ENCODE measurements at regions not wholly inside any gene's neighbourhood (a gene's known extent, or its start where the extent isn't known, plus 50 kb on each side); places are given as distances from the start of the nearest gene placed in this dataset.
"Not testable (repeated sequence)": the region's sequence is repeated elsewhere in the genome, so short reads cannot be mapped to it uniquely, and the experiment has no call there.

GRCh38 chr7:97234494-97234893, 117.0 kb downstream of the SDHAF3 start:
- DNase-seq (ENCODE audit: low spot score) = not testable (repeated sequence)

DNA sequence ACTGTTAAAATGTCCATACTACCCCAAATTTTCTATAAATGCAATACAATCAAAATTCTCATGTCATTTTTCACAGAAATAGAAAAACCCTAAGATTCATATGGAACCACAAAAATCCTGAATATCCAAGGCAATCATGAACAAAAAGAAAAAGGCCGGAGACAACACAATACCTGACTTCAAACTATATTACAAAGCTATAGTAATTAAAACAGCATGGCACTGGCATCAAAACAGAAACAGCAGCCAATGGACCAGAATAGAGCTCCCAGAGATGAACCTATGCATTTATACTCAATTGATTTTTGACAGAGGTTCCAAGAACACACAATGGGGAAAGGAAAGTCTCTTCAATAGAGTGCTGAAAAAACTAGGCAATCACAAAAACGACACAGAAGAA, 128.8 kb downstream of the SDHAF3 start:
- no peak for DNase-seq (ENCODE audit: low spot score)

DNA sequence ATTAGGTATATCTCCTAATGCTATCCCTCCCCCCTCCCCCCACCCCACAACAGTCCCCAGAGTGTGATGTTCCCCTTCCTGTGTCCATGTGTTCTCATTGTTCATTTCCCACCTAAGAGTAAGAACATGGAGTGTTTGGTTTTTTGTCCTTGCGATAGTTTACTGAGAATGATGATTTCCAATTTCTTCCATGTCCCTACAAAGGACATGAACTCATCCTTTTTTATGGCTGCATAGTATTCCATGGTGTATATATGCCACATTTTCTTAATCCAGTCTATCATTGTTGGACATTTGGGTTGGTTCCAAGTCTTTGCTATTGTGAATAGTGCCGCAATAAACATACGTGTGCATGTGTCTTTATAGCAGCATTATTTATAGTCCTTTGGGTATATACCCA, 140.7 kb downstream of the SDHAF3 start:
- not testable (repeated sequence) for DNase-seq (ENCODE audit: low spot score)

- no peak for DNase-seq (ENCODE audit: low spot score)
These were observed 152.2 kb downstream of the SDHAF3 start for GRCh38 chr7:97269741-97270140.

GRCh38 chr7:97270280-97270679, 152.8 kb downstream of the SDHAF3 start:
- DNase-seq (ENCODE audit: low spot score) = no peak

DNA sequence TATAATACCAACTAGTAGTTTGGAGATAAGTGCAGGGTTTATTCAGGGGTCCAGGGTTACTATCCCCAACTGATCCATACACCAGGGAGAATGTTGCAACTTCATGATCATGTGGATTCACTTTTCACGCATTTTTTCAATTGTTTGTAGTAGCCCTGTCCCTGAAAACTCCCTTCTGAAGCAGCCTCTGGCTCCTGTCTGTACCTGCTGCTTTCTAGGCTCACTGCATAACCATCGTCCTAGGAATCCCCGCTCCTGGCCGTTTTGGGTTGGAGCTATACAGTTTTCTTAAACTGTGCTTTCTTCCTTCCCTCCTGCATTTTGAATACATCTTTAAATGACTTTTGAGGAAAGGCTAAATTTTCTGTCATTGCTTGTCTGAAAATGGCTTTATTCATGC, 154.1 kb downstream of the SDHAF3 start:
- DNase-seq (ENCODE audit: low spot score) = no peak

GRCh38 chr7:97272237-97272975, 154.9 kb downstream of the SDHAF3 start:
- DNase-seq (ENCODE audit: low spot score) = peak; percentile 17

DNA sequence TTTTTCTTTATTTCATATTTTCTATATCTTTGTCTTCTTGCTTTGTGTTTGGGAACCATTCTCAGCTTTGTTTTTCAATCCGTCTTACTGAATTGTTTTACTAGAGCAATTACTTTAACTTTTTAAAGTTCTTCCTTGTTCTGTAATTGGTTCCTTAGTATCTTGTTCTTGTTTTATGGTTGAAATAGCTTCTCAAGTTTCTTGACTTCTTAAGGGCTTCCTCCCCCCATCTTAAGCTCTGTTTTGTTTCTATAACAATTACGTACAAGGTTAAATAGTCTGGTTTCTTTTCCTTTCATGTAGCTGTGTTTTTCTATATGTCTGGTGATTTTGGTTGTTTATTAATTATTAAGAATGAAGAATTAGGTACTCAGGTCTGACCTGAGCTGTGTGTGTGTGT, 158.0 kb downstream of the SDHAF3 start:
- no peak for DNase-seq (ENCODE audit: low spot score)

DNA sequence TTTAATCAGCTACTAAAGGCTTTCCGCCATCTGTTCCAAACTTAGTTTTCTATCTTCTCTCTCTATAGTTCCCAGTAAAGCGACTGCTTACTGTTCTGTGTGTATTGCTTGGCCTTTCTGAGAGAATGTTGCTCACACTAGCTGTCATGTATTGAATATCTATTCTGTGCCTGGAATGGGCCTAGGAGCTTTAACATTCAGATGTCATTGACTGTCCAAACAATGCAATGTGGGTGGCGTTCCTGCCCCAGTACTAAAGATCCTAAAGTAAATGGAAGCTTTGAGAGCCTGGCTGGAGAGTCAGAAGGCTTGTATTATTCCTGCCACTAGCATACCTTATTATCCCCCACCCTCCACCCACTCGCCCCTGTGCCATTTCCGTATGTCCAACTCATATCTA, 163.5 kb downstream of the SDHAF3 start:
- no peak for DNase-seq (ENCODE audit: low spot score)

DNA sequence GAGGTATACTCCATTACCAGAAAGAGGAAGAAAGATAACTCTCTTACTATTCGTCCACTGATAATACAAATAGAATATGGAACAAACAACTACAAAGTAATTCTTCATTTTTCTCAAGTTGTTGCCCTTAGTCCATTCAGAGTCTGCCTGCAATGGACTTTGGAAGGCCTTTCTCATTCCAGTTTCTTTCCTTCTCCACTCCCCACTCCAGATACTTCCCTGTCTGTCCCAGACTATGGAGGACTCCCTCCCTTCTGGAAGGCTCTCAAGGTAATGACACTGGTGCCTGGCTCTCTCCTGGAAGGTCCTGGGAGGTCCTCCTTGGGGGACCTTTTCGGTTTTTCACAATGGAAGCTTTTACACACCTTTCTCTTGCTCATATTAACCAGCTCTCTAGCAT, 167.8 kb downstream of the SDHAF3 start:
- DNase-seq (ENCODE audit: low spot score) = no peak

DNA sequence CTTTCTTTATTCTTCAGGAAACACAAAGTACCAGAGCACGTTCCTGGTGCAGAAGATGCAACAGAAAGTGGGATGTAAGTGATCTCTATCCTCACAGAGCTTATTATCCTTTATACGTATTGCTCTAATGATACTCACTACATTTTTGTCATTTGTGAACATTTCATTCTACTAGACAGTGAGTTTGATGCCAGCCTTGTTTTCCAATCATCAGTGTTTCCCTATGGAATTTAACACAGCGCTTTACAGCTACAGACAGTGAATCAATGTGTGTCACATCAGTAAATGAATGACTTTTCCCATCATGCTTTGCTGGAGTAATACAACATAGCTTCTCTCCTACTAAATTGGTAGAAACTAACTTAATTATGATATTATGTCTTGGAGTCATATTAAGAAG, 175.5 kb downstream of the SDHAF3 start:
- DNase-seq (ENCODE audit: low spot score) = no peak

- DNase-seq (ENCODE audit: low spot score) = no peak
These were observed 181.1 kb downstream of the SDHAF3 start for GRCh38 chr7:97298561-97298960.

- DNase-seq (ENCODE audit: low spot score) = no peak
These were observed 188.1 kb downstream of the SDHAF3 start for GRCh38 chr7:97305589-97305988.

DNA sequence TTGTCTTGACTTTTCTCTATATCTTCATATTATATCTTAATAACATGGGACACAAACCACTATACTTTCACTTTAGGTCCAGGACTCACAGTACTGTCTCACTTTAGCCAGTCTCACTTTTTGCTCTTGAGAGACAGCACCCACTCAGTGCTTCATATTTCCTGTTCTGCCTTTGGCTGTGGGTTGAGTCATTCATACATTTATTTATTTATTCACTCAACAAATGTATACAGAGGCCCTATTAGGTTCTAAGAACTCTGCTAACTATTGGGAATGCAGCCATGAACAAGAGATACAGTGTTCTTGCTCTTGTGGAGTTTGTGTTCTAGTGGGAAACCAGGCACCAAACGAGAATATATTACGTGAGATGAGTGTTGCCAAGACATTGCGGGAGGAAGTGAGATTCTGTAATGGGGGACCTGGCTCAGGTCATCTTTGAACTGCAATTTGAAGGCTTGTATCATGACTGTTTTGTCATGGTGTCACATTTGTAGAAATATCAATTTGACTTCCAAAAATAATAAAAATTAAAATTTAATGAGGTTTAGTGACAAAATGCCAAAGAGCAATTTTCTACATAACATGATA, 190.1 kb downstream of the SDHAF3 start:
- DNase-seq (ENCODE audit: low spot score) = no peak

DNA sequence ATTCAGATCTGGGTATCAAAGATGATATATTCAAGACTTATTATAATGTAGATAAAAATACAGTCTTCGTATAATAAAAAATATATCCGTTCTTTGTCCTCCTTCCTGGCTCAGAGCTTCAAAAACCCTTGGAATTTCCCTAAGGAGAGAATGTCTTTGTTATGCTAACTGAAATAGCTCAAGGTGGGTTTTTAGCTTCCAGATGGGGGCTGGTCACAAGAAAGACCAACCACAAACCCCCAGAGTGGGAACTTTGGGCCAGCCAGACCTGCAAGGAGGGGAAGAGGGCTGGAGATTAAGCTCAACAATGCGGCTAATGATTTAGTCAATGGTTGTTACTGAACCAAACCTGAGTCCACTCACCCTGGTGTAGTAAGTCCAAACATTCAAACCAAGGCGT, 196.4 kb downstream of the SDHAF3 start:
- DNase-seq (ENCODE audit: low spot score) = no peak

- no peak for DNase-seq (ENCODE audit: low spot score)
These were observed 200.1 kb downstream of the SDHAF3 start for GRCh38 chr7:97317575-97317974.

DNA sequence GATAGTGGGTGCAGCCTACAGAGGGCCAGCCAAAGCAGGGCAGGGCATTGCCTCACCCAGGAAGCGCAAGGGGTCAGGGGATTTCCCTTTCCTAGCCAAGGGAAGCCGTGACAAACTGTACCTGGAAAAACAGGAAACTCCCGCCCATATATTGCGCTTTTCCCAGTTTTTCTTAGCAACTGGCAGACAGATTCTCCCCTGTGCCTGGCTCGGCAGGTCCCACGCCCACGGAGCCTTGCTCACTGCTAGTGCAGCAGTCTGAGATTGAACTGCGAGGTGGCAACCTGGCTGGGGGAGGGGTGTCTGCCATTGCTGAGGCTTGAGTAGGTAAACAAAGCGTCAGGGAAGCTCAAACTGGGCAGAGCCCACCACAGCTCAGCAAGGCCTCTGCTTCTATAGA, 212.4 kb downstream of the SDHAF3 start:
- not testable (repeated sequence) for DNase-seq (ENCODE audit: low spot score)

- DNase-seq (ENCODE audit: low spot score) = no peak
These were observed 220.4 kb downstream of the SDHAF3 start for GRCh38 chr7:97337849-97338248.

- DNase-seq (ENCODE audit: low spot score) = no peak
These were observed 225.0 kb downstream of the SDHAF3 start for GRCh38 chr7:97342512-97342911.

- no peak for DNase-seq (ENCODE audit: low spot score)
These were observed 228.9 kb downstream of the SDHAF3 start for GRCh38 chr7:97346349-97346748.

GRCh38 chr7:97351488-97351887, 234.0 kb downstream of the SDHAF3 start:
- DNase-seq (ENCODE audit: low spot score) = no peak

GRCh38 chr7:97357459-97357858, 240.0 kb downstream of the SDHAF3 start:
- DNase-seq (ENCODE audit: low spot score) = no peak

- no peak for DNase-seq (ENCODE audit: low spot score)
These were observed 255.4 kb downstream of the SDHAF3 start for GRCh38 chr7:97372882-97373281.

DNA sequence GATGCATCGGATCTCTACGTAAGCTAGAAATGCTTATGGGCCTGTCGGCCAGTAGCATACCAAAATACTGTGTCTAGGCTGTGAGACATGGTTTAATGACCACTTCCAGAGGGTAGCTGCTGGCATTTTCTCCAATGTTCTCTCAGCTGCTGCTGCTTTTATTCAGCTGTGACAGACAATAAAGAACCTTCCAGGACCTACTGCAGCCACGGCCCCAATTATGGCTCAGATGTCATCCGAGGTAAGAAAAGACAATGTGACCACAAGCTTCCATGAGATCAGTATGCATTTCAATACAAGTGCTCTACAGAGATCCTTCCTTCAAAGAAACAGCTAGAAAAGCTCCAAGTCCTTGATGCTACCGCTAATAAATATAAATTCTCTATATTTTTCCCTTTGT, 256.2 kb downstream of the SDHAF3 start:
- DNase-seq (ENCODE audit: low spot score) = no peak
